Muscle of arm (tissue), 1 donor: ENCODE measurements at regions not wholly inside any gene's neighbourhood (a gene's known extent, or its start where the extent isn't known, plus 50 kb on each side); places are given as distances from the start of the nearest gene placed in this dataset.
"Not testable (repeated sequence)": the region's sequence is repeated elsewhere in the genome, so short reads cannot be mapped to it uniquely, and the experiment has no call there.

Source experiments
- DNase-seq: peaks from one replicate; pipeline ENCODE4 v3.0.0-alpha.2; 2013

DNA sequence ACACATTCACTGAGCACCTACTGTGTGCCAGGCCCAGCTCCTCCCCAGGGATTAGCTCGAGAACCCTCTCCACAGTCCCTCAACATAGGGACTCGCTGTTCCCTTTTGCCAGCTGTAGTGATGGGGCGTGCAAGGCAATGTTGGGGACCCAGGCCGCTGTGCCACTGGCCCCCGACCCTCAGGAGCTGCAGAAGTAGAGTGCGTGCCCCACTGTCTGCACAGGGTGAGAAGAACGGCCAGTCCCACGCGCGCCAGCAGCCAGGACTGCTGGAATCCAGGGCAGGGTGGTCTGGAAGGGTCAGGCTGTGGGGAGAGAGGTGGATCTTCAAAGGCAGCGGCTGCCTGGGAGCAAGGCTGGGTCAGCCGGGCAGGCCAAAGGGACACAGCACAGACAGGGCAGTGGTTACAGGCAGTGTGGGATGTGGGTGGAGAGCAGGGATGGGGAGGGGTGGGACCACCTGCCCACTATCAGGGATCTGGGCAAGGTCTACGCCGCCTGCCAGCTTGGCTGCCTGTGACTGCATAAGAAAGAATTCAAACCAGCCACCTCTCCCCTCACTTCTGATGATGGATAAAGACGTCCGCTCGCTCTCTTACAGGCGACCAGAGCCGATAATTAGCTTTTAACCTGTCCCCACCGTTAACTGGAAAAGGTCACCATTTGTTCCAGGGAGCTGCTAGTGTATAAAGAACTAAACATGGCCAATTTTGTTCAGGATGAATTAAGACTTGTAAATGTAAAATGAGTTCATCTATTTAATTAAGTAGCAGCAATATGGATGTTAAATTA, 86.7 kb upstream of the GSE1 start:
- no peak for DNase-seq

- DNase-seq = no peak
Measured at GRCh38 chr16:85527042-85527766, 85.9 kb upstream of the GSE1 start.

- no peak for DNase-seq
Measured at GRCh38 chr16:85527767-85528297, 85.3 kb upstream of the GSE1 start.

DNA sequence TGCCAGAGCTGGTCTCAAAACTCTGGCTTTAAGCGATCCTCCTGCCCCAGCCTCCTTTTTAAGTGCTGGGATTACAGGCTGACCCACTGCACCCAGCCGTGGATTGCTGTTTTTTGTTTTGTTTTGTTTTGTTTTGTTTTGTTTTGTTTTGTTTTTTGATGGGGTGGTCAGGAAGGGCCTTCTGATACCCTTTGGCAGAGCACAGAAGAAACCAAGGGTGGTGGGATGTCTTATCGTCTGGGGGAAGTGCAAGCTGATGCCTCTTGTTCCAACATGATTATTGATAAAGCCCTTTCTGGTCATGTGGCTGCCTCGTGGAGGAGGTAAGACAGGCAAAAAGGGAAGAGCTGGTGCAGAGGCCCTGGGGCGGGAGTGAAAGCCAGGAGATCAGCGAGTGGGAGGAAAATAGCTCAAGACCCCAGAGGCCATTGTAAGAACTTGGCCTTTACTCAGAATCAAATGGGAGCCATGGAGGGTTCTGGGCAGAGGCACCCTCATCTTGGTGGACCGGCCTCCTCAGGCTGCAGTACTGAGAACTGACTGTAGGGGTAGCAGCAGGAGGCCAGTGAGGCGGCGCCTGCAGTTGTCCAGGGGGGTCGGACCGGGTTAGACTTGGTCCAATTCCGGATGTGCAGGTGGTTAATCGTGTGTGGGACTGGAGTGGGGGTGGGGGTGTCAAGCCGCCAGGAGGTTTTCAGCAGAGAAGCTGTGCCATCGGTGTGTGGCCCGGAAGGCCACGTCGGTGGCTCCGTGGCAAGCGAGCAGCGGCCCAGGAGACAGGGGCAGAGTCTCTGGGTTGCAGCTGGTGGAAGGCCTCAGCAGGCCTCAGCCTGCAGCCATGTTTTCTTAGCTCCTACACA, 84.4 kb upstream of the GSE1 start:
- DNase-seq = no peak

- DNase-seq = no peak
Measured at GRCh38 chr16:85529489-85530369, 83.4 kb upstream of the GSE1 start.

GRCh38 chr16:85530370-85530739, 82.8 kb upstream of the GSE1 start:
- no peak for DNase-seq

GRCh38 chr16:85531516-85531915, 81.6 kb upstream of the GSE1 start:
- no peak for DNase-seq

DNA sequence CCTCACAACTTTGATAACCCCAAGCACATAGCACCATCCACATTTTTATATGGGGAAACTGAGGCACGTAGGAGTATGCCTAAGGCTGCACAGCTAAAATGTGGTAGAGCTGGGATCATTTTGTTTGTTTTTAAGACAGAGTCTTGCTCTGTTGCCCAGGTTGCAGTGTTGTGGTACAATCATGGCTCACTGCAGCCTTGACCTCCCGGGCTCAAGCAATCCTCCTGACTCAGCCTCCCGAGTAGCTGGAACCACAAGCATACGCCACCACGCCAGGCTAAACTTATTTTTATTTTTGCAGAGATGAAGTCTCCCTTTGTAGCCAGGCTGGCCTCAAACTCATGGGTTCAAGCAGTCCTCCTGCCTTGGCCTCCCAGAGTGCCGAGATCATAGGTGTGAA, 81.0 kb upstream of the GSE1 start:
- no peak for DNase-seq

- not testable (repeated sequence) for DNase-seq
Measured at GRCh38 chr16:85533593-85533992, 79.5 kb upstream of the GSE1 start.

DNA sequence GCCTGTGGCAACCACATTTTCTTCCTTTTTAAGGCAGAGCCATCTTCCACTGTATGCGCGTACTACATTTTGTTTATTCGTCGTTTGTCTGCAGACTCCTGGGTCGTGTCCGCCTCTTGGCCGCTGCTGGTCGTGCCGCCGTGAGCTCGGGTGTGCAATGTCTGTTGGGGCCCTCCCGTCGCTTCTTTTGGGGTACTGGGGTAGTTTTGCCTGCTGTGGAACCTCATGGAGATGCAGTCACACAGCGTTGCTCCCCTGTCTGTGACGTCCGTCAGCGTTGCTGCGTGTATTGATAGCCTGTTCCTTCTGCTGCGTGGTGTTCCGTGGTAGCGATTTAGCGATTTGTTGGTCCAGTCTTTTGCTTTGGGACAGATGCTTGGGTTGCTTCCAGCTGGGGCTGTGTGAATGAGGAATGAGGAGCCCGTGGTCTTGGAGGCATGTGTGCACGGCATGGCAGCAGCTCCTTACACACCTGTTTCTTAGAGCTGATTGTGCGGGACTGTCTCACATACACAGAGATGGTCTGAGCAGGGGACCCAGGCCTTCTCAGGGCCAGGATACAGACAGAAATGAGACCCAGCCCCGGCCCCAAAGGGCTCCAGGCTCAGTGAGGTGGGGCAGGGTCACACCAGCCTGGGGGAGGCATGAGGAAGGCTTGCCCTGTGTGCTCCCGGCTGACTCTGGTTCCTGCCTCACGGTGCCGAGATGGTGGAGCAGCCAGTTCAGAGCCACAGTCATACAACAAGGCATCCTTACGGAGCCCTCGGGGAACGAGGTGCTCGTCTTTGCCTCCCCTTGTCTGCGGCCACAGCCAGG, 78.4 kb upstream of the GSE1 start:
- no peak for DNase-seq

DNA sequence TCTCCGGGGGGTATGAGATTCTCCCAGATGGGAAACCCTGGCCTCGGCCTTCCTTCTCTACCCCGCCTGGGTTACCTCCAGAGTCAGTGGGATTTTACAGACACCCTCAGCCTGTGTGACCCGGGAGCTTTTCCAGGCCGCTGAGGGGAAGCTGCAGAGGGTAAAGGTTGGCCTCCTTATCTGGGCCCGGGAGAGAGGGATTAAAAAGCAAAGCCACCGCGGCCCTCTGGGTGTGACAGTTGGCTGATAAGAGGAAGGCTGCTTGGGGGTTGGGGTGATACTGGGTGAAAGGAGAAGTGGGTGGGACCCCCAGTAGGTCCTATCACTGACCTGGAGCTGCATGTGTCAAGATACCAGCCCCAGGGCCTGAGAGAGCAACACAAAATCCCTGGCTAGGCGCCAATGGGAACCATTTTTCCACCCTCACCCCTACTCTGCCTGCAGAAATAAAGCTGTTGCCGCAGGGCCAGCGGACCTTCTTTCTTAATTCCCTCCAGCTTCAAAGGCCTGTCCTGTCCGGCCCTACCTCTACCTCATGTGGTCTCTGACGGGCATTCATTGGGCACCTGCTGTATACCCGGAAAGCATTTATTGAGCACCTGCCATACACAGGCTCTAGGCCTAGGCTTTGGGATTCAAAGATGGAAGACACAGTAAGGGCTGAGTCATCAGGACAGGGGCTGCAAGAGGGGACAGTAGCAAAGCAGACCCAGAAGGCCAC, 77.6 kb upstream of the GSE1 start:
- DNase-seq = no peak

DNA sequence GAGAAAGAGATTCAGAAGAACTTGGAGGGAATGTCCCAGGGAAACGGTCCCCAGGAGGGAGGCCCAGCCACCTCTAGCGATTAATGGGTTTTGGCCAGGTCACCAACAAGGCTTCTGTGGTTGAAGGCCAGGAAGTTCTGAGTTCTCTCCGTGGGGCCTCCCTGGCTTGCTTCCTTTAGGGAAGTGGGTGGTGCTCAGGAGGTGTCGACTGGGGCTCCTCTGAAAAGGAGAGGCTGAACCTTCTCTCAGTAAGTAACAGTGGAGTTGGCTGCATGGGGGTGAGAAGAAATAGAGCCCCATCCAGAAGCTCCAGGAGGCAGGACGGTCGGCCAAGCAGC, 77.1 kb upstream of the GSE1 start:
- no peak for DNase-seq

DNA sequence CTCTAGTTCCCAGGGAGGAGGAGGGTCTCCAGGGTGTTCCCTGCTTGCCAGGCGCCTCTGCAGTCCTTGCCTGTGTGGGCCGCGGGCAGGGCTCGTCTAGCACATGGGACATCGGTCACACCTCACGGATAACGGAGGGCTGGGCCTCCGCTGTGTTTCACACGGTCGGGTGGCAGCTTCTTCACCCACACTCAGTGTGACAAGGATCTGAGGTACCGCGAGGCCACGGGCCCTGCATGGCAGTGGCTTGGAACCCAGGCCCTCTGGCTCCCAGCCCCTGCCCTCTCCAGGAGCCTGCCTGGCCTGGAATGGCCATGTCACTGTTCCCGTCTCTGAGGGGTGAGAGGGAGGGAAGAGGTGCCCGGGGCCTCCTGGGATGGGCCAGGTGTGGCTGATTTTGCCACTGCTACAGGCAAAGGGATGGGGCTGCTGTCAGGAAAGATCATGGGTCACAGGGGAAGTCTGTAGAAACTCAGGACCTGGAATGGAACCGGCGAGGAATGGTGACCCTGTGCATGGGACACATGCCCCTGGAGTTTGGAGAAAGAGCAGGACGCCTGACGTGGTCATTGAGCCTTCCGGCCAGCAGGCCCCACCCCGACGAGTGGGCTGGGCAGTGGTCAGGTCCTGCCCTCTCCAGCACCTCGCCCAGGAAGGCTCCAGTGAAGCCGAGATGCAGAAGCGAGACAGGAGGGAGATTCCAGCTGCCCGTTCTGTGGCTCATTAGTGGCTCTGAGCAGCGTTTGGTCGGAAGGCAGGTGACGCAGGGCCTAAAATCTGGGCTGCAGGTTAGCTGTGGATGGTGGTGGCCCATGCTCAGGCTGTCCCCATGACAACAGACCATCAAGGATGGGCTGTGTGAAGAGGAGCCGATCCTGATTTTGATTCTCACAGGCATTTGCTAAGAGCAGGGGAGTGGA, 76.5 kb upstream of the GSE1 start:
- no peak for DNase-seq

- DNase-seq = no peak
Measured at GRCh38 chr16:85537331-85537788, 75.8 kb upstream of the GSE1 start.

GRCh38 chr16:85537795-85538401, 75.2 kb upstream of the GSE1 start:
- no peak for DNase-seq

- no peak for DNase-seq
Measured at GRCh38 chr16:85539084-85539483, 74.0 kb upstream of the GSE1 start.

DNA sequence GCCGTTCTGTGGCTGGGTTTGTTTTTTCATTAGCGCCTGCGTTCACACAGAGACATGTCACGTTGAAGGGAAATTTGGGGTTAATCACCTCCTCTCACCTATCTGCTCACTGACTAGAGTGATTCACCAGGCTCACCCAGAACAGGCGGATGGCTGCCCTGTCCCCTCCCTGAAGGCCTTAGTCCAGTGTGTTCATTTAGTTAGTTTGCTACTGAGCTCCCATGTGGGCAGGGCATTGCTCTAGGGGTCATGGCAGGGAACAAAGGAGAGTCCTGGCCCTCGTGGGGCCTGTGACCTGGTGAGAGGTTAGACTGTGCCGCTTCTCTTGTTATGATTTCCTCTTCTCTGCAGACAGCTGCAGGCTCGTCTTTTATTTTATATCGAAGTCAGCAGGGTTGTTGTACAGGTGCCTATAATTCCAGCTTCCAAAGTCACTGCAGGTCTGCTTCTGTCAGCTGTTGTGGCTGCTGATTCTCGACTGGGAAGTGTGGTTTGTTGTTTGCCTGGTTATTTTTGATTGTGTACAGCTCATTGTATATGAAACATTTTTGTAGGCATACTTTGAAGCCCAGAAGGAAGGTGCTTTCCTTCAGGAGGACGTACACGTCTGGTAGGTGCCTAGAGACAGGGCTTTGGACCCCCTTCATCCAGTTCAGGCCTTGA, 73.4 kb upstream of the GSE1 start:
- DNase-seq = no peak

DNA sequence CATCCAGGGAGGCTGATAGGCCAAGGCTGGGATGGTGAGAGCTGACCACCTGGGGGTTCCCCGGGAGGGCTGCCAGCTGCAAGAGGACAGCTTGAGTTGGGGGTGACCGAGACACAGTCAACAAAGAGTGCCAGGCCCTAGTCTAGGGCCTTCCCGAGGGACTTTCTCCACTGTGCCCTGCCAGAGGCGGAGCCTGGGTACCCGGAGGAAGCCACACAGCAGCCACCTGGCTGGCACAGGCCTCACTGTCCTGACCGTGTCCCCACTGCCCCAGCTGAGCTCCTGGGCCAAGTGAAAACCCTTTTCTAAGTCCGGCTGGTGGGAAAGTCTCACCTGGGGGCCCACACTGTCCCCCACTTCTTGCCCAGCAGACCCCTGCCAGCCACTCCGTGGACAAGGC, 71.9 kb upstream of the GSE1 start:
- no peak for DNase-seq
